Erythroblast (primary cell): ENCODE measurements at regions not wholly inside any gene's neighbourhood (a gene's known extent, or its start where the extent isn't known, plus 50 kb on each side); places are given as distances from the start of the nearest gene placed in this dataset.

ENCODE experiments used
- GATA1 ChIP-seq: IDR thresholded peaks from 2 replicates; pipeline ENCODE4 v1.6.1; 2011; ENCODE audit warnings: low read depth, mild to moderate bottlenecking, control low read depth, low read length, moderate library complexity
- POLR2A ChIP-seq: IDR thresholded peaks from 2 replicates; pipeline ENCODE4 v1.6.1; 2011; ENCODE audit warnings: mild to moderate bottlenecking, low read length

DNA sequence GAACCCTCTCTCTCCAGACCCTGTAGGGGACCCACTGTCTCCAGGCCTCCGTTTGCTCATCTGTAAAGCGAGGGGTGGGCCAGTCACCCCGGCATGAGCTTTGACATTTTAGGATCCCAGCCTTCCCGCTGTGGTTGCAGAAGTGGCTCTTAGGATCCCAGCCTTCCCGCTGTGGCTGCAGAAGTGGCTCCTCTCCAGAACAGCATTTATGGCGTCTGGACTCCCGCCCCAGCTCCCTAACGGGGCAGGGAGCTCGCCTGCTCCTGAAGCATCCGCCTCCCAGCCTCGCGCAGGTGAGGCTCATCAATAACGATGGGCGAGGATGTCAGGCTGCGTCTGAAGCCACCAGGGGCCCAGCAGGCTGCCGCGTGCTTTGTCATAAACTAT is 222.3 kb upstream of the TNRC6C start:
- TF ChIP-seq POLR2A, result no peak
- no peak for TF ChIP-seq GATA1
